Cardiac muscle cell (in vitro differentiated cells and primary cell): ENCODE measurements at regions not wholly inside any gene's neighbourhood (a gene's known extent, or its start where the extent isn't known, plus 50 kb on each side); places are given as distances from the start of the nearest gene placed in this dataset.

ENCODE experiments used
- DNase-seq, 2 donors: peaks; one replicate each; pipeline versions ENCODE4 v3.0.0 to v3.0.0-alpha.2; 2010 to 2017; ENCODE audit warnings: low read depth in 1 of 2, low spot score in 1 of 2
- H3K27ac ChIP-seq: fragments of 200-600 bp; sonication (generic); 2 replicates; pipeline ENCODE4 v1.5.1; 2016
- H3K27me3 ChIP-seq: fragments of 200-600 bp; sonication (generic); 2 replicates; pipeline ENCODE4 v1.6.0; 2016; ENCODE audit warnings: control low read depth
- H3K36me3 ChIP-seq: fragments of 200-600 bp; sonication (generic); 2 replicates; pipeline ENCODE4 v1.5.1; 2016; ENCODE audit warnings: control low read depth
- H3K4me1 ChIP-seq: fragments of 200-600 bp; sonication (generic); 2 replicates; pipeline ENCODE4 v1.8.1; 2017; ENCODE audit warnings: low read depth, mild to moderate bottlenecking, mixed run types
- H3K4me3 ChIP-seq: fragments of 200-600 bp; sonication (generic); 2 replicates; pipeline ENCODE4 v1.5.1; 2016; ENCODE audit warnings: mild to moderate bottlenecking
- H3K9me3 ChIP-seq: fragments of 200-600 bp; sonication (generic); 2 replicates; pipeline ENCODE4 v1.5.1; 2017; ENCODE audit warnings: low read depth, mild to moderate bottlenecking, control low read depth
- CTCF ChIP-seq: IDR thresholded peaks from 2 replicates; pipeline ENCODE4 v1.5.1; 2012; ENCODE audit warnings: low read depth, mild to moderate bottlenecking, low read length

- H3K4me3 ChIP-seq, result no peak overlapping the region
- H3K27me3 ChIP-seq, result no peaks in the 10 kb centered on the region
- no peak overlapping the region for H3K27ac ChIP-seq
- no peaks in the 10 kb centered on the region for H3K9me3 ChIP-seq
- TF ChIP-seq CTCF, result no peak
- no peak for DNase-seq
- H3K36me3 ChIP-seq, result no peaks in the 10 kb centered on the region
- H3K4me1 ChIP-seq, result no peaks in the 10 kb centered on the region
Observed at GRCh38 chr2:234770715-234771141, 181.1 kb upstream of the SH3BP4 start.

GRCh38 chr2:234770031-234770506 is 181.7 kb upstream of the SH3BP4 start:
- Histone ChIP-seq H3K9me3 (no peaks in the 10 kb centered on the region), H3K4me3 (no peak overlapping the region), H3K27me3 (no peaks in the 10 kb centered on the region), H3K27ac (no peak overlapping the region), H3K36me3 (no peaks in the 10 kb centered on the region), H3K4me1 (no peaks in the 10 kb centered on the region)
- DNase-seq, result peak in 1 of 2 donors; percentile 83
- no peak for TF ChIP-seq CTCF

- no peak for DNase-seq
- Histone ChIP-seq H3K27ac (no peak overlapping the region), H3K9me3 (no peaks in the 10 kb centered on the region), H3K36me3 (no peaks in the 10 kb centered on the region), H3K4me1 (no peaks in the 10 kb centered on the region), H3K27me3 (no peaks in the 10 kb centered on the region), H3K4me3 (no peak overlapping the region)
- TF ChIP-seq CTCF, result no peak
Observed at GRCh38 chr2:234768608-234769196, 183.1 kb upstream of the SH3BP4 start.

GRCh38 chr2:234765279-234765678 is 186.5 kb upstream of the SH3BP4 start:
- Histone ChIP-seq H3K4me3 (no peak overlapping the region), H3K36me3 (no peaks in the 10 kb centered on the region), H3K27ac (no peak overlapping the region), H3K27me3 (no peaks in the 10 kb centered on the region), H3K9me3 (no peaks in the 10 kb centered on the region), H3K4me1 (no peaks in the 10 kb centered on the region)
- no peak for DNase-seq
- TF ChIP-seq CTCF, result no peak

GRCh38 chr2:234764372-234764771 is 187.4 kb upstream of the SH3BP4 start:
- Histone ChIP-seq H3K4me1 (no peaks in the 10 kb centered on the region), H3K27ac (no peak overlapping the region), H3K9me3 (no peaks in the 10 kb centered on the region), H3K4me3 (no peak overlapping the region), H3K27me3 (no peaks in the 10 kb centered on the region), H3K36me3 (no peaks in the 10 kb centered on the region)
- no peak for TF ChIP-seq CTCF
- no peak for DNase-seq
